ENCODE measurements at regions not wholly inside any gene's neighbourhood (a gene's known extent, or its start where the extent isn't known, plus 50 kb on each side); places are given as distances from the start of the nearest gene placed in this dataset.

DNA sequence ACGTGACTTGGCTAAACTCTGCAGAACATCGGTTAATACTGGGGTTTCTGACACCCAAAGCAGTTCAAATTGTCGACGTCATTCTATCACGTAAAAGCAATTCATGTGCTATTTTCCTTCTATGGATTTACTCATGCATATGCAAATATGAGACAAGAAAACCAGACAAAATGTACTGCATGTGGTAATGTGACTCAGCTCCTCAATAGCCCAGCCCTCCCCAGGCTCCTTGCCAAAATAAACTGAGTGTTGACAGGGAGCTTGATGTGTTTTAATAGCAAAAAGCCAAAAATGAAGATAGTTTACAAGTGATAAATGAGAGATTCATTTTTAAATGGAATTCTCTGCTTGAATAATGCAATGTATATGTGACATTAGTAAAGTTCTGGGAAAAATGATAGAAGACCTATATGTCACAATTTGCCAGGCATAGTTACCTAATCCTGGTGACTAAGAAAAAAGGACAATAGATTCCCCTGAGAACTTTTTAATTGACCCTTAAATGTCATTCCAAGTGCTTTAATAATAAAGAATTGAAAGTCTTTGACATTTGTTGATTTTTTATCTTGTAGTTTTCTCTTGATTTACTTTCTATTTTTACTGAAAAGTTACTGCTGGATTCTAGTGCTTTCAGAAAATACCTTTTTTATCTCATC, 1700.6 kb upstream of the TENM3 start:
- DNase-seq, result peak in 1 of 51 donors; percentile 5

DNA sequence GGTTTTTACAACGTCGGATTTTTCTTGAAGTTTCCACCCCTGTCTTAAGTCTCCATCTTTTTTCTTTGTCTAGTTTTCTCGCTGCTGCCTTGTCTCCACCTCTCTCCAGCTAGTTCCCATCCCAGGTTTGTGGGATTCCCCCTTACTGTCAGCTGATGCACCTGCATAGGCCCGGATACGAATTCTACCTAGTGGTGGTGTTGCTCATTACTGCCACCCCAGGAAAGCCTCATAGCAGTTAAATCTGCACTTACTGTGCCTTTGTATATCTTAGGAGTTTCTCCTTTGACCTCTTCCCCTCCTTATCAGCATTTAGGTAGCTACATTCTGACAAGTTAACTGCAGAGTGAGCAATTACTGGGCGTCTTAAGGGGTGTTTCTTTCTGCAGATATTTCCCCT, 1693.1 kb upstream of the TENM3 start:
- no peak for DNase-seq

DNA sequence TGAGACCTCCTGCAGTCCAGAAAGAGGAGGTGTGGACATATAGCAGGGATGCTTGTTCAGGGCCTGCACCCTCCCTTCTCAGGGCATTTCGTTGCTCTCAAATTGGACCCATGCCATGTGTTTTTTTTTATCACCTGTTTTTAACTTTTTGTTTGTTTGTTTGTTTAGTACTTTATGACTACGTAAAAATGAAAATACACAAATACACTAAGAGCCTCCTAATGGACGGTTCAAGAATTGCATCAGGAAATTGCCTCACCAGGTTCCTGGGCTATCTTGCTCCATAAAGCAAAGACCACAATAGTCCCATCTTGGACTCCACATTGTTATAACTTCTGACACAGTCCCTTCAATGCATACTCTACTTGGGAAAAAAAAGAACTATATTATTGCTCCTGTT, 1685.9 kb upstream of the TENM3 start:
- DNase-seq, result no peak

DNA sequence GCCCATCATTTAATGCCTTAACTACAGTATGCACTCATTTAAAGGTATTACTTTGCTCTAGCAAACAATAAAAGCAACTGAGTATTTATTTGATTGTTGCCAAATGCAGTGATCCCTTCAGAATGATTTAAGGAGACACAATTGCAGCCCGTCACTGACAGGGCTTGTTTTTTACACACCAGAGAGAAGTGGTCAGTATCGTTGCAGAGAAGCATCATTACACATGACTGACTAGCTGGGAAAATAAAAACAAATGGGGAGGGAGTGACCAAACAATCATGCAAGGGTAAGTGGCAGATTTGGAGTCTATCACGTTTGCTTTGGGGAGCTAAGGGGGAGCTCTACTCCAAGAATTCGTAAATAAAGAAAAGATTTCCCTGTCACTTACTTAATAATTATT, 1685.3 kb upstream of the TENM3 start:
- no peak for DNase-seq

DNA sequence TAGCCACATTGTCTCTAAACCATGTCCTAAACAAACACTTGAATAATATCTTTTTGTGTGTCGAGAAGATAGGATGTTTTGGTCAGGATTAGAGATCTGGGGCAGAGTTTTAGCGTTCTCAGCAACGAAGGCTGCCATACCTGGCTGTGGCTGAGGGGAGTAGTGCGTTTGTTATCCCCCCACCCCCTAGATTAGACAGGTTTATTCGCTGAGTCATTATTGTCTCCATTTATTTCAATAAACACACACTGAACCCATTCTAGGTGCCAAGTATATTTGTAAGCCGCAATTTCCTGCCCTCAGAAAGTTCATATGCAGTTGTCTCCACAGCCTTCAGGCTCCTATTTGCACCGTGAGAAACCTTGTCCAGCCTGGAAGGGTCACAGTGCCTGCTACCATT, 1684.8 kb upstream of the TENM3 start:
- no peak for DNase-seq

DNA sequence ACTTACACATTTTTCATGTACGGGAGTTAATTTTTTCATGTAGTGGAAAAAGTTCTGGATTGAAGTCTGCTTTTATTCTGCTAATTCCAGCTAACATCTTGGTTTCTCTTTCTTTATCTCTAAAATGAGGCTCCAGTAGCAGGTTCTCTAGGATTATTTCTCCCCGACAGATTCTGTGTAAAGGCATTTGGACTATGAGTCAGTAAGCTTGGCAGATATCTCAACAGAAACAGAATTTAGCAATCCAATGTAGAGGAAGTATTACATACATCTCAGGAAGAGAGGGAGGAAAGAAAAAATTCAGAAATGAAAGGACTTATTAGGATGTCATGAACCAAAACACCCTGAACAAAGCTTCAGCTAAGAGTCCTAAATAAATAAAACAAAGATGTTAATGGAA, 1682.3 kb upstream of the TENM3 start:
- DNase-seq, result no peak

DNA sequence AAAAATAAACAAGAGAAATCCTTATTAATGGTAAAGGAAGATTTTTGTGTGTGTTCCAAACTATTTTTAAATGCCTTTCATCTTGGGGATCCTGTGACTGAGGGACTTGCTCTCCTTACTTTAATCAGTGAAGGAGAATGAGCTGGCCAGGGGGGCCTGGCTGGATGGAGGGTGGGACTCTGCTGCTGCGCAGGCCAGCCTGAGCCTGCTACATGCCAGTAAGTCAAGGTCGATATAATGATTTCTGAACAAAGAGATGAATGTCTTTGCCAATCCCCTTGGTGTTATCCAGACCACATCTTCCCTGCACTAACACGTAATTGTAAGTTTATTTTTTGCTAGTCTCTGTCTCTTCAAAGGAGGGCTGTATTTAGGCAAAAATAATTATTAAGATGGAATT, 1679.2 kb upstream of the TENM3 start:
- no peak for DNase-seq

DNA sequence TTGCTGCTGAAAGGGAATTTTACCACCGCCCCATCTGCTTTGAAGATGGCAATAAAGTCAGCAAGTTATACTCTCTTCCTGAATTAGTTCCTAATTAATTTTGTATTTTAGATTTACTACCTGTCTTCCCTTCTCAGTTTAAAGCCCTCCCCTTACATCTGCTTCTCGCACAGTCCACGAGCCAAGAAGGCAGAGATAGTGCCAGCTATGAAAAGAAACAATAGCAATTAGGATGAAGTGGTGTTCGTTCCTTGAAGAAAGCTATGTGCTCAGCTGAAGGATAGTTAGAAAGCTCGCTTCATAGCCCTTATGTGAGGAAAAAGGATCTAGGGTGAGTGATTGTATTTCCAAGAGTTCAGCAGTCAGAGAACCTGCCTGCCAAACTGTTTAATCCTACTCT, 1678.8 kb upstream of the TENM3 start:
- no peak for DNase-seq

DNA sequence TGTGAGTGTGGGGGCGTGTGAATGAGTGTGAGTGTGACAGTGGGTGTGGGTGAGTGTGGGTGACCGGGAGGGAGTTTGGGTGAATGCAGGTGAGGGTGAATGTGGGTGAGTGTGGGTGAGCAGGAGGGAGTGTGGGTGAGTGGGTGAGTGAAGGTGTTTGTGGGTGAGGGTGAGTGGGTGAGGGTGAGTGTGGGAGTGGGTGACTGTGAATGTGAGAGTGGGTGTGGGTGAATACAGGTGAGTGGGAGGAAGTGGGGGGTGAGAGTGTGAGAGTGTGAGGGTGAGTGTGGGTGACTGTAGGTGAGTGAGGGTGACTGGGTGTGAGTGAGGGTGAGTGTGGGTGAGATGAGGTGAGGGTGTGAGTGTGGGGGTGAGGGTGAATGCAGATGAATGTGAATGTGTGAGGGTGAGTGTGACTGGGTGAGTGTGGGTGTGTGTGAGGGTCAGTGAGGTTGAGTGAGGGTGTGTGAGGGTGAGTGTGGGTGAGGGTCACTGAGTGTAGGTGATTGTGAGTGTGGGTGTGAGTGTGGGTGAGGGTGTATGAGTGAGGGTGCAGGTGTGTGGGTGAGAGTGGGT, 1677.3 kb upstream of the TENM3 start:
- DNase-seq, result no peak

DNA sequence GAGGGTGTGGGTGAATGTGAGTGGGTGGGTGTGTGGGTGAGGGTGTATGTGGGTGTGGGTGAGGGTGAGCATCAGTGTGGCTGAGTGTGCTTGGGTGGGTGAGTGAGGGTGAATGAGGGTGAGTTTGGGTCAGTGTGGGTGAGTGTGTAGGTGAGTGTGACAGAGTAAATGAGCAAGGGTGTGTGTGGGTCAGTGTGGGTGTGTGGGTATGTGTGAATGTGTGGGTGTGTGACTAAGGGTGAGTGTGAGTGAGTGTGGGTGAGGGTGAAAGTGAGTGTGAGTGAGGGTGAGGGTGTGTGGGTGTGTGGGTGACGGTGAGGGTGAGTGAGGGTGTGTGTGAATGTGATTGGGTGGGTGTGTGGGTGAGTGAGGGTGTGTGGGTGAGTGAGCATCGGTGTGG, 1676.7 kb upstream of the TENM3 start:
- no peak for DNase-seq

DNA sequence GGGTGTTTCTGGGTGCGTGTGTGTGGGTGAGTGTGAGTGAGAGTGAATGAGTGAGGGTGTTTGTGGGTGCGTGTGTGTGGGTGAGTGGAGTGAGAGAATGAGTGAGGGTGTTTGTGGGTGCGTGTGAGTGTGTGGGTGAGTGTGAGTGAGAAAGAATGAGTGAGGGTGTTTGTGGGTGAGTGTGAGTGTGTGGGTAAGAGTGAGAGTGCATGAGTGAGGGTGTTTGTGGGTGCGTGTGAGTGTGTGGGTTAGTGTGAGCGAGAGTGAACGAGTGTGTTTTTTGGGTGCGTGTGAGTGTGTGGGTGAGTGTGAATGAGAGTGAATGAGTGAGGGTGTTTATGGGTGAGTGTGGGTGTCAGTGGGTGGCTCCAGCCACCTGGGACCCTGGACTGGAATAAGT, 1676.1 kb upstream of the TENM3 start:
- DNase-seq, result no peak

DNA sequence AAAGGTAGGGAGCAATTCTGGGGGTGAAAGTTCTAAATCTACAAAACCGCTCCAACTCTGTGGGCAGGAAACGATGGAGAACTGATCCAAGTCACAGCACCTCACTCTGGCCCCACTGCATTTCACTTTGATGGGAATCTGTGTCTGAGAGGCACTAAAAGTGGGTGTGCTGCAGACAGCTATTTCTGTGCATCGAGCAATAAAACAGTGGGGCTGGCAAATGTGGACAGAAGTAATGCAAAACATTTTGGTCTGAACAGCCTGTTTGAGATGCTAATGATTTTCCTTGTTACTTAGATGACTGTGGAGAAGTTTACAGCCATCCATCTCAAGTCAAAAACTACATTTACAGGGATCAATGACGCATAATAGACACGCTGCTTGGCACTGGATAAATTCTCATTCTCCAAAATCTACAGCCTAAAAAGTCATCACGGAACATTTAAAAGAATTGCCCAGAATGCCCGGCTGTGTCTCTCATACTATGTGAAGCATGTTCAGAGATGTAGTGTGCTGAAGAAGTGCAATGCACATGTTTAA, 1671.6 kb upstream of the TENM3 start:
- no peak for DNase-seq

DNA sequence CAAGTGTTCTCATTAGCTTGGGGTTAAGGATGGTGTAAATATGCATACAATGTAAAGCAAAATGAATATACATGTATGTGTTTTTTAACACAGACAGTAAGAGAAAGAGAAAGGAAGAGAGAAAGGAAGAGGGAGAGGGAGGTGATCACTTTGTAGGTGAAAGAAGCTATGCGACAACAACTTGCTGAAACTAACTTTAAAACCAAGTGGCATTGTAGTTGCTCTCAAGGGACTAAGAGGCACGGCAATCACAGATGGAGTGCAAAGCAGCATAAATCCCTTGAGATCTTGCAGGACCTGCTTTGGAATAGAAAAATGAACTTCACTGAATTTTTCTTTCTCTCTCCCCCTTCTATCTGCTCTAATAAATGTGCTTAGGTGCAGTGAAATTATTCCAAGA, 1665.0 kb upstream of the TENM3 start:
- no peak for DNase-seq

DNA sequence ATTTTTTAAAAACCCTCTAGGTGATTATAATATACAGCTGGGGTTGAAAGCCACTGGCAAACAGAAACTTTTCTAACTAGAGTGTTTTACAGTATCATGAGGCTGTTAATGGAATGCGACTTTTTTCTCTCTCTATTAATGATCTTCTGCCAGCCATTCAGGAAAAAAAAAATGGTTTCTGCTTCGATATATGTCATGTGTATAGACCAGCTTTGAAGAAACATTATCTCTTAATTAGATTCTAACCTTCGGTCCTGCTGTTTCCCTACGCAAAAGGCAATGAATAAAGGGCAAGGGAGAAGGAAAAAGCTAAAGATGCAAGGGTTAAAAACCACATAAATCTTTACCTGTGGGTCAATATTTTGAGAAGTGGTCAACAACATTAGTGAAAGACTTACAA, 1662.1 kb upstream of the TENM3 start:
- DNase-seq, result no peak

DNA sequence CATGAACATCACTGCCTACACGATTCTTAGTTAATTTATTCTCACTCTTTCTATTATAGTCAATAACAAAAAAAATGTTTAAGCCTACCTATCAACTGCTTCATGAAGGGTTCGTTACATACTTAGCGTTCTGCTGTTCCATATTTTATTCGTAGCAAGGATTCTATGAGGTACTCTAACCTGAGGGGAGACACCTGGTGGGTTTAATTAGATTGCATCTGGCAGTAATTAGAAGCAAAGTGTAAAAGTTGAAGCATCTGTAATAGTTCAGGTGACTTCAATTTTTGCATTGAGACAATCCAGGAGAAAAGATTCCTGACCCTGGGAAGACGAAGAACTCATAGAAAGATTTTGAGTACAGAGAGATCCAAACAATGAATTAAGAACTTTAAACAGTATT, 1655.8 kb upstream of the TENM3 start:
- DNase-seq, result no peak

DNA sequence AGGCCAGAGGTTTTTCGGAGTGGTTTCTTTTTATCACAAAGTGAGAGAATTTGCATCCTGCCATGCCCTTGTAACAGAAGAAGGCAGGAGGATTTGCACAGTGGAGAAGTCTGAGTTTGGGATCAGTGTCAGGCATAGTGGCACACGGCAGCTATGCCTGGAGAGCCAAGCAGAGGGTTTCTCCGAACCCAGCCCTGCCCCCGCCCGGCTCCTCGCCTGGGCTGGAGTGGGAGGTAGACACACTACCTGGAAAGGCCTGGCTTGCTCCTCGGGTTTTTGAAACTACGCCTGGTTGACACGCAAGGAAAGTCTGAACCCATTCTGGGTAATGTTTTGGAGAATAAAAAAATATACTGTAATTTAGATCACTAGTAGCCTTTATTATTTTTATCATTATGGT, 1653.6 kb upstream of the TENM3 start:
- DNase-seq, result no peak

DNA sequence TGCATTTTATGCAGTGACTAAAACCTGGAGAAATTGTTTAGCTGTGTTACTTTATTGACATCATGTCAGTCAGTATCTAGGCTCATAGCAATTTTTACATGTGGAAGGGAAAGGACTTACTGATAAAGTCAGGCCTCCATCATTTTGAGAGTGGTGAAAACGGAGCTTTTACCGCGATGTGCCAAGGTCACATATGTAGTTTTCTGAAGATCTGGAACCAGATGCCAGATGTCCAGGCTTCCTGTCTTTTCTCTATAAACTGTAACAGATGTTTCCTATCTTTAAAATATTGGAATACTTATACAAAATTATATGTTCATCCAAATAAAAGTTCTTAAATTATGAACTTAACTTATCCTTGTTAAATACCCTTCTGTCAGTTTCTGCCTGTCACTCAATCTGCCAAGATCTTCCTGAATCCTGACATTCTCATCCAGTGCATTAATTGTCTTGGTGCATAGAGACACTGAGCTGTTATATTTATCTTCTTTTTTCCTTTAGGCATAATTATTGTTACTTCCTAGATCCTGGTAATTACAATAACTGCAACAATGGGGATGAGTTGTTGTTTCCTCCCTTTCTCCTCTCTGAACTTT, 1646.2 kb upstream of the TENM3 start:
- no peak for DNase-seq

DNA sequence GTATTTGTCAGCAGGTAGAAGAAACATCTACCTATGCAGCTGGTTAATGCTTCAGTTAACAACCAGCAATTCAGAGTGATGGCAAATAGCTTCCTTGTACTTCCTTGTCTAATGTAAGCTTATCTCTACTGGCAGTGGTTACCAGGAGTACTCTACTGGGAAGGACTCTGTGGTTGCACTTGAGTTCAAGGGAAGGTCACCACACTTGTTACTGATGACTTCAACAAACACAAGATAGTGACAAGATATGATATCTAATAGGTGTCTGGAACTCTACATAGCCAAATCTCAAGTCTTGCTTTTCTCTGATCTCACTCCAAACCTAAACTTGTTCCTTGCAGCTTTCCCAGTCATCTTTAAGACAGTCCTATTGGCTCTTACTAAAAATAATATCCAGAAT, 1644.9 kb upstream of the TENM3 start:
- DNase-seq, result no peak

DNA sequence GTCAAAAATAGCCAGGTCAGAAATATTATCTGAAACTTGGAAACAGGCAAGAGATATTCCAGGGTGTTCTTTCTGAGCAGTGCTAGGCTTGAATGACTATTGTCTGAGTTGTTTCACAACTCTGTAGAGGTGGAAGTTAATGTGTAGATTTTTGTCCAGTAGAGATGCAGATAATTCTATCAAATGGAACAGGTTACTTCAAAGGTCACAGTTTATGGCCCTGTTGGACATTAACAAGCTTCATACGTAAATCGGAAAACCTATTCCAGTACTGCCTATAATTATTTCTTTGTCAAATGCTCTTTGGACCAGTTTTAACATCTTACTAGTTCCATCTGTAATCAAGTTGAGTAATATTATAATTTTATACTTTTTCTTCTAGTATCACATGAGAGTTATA, 1639.4 kb upstream of the TENM3 start:
- DNase-seq, result no peak

DNA sequence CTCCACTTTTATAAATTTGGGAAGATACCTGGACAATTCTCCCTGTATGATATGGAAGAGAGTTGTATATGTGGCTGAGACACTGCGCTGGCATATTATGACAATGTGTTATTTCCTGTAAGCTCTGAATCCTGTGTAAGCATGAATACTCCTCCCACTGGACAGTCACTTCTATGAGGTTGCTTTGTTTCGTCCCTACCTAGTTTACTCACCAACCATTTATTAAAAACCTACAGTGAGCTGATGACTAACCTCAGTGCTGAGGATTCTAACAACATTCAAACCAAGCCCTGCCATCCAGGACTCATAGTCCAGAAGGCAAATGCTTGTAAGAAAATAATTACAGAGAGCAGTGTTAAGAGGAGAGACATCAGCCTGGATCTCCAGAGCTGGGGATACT, 1632.9 kb upstream of the TENM3 start:
- no peak for DNase-seq

DNA sequence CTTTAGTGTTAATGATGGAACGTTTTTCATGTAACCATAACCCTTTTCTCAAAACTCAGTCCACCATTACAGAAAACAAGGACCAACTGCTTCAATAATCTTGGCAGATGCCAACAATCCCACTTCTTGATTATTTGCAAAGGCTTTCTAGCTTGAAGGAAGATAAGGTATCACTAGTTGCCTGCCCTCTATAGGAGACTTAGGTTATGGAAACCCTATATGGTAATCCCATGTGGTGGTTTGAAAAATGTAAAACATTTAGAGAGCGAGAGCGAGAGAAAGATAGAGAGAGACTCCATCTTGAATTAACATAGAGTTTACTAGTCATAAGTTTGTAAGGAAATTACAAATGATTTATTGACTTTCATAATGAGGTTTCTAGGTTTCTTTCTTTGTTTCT, 1627.5 kb upstream of the TENM3 start:
- no peak for DNase-seq

DNA sequence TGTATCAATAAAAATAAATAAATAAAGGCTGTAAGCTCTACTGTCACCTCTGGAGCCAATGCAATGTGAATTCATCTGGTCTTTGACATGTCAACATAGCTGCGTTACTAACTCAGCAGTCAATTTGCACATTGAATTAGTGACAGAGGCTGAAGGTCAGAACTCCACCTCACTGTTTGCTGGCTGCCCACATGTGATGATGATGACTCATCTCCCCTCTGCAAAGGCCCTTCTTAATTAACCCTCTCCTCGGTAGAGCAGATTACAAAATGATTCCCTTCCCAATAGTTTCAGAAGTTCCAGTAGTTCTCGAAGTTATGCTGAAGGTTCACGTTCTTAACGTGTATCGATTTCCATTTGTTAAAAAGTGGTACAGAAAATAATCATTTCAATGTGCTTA, 1626.0 kb upstream of the TENM3 start:
- no peak for DNase-seq

DNA sequence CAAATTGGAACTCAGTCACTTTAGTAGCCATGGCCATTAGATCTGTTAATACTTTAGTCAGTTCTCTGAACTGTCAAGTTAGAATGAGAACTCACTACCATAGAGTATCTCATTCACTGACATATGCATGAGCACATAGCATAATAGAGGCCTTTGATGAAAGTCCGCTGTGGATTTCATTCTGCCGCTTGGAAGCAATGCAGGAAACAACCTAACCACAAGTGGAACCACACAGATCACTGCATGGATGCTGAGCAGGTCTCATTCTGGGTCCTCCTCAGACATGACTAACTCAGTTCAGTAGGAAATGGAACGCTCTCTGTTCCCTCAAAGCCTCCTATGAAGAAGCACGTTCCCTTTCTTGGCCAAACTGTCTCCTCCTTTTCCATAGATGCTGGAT, 1624.8 kb upstream of the TENM3 start:
- no peak for DNase-seq

Data from hypothalamus (tissue), 51 donors.